ENCODE measurements at regions not wholly inside any gene's neighbourhood (a gene's known extent, or its start where the extent isn't known, plus 50 kb on each side); places are given as distances from the start of the nearest gene placed in this dataset.

GRCh38 chr3:63168179-63168578, 109.9 kb upstream of the SYNPR start:
- TF ChIP-seq, protein P1, sequence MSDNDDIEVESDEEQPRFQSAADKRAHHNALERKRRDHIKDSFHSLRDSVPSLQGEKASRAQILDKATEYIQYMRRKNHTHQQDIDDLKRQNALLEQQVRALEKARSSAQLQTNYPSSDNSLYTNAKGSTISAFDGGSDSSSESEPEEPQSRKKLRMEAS (IDR thresholded peaks at IDR 0.05; ENCODE audit: low read depth, low read length): no peak
- TF ChIP-seq MYC (IDR thresholded peaks at IDR 0.05; ENCODE audit: low read depth, low read length): no peak
- no peak for TF ChIP-seq POLR2A (IDR thresholded peaks at IDR 0.05; ENCODE audit: extremely low read depth, insufficient read length)
- TF ChIP-seq CTCF (IDR thresholded peaks at IDR 0.05; ENCODE audit: low read depth, low read length): no peak
- no peak for DNase-seq (ENCODE audit: low read depth)
- no peak overlapping the region for H3K4me3 ChIP-seq (ENCODE audit: low read depth, low read length)

DNA sequence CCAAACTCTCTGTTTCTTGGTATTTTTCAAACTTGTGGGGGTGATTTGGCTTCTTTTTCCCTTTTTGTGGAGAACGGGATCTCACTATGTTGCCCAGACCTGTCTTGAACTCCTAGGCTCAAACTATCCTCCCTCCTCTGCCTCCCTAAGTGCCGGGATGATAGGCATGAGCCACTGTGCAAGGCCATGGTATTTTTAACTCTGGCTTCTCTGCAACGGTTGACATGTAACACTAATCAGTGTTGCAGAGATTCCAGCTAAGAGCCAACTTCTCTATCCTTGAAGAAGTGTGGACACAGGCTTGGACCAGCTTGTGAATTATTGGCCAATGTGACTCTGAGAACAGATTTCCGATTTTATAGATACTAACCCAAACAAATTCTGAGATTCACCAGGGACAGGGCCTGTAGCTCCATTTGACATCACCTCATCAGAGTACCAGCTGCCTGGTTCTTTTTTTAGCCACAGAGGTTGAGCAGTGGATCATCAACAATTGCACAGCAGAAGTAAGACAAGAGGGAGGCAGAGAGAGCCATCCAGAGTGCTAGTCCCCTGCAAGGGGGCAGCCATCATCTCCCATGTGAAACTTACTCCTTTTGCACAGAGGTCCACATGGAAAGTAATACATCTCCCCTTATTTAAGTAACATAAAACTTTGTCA, 98.1 kb upstream of the SYNPR start:
- no peak for DNase-seq (ENCODE audit: low read depth)
- no peak for TF ChIP-seq MYC (IDR thresholded peaks at IDR 0.05; ENCODE audit: low read depth, low read length)
- no peak for TF ChIP-seq POLR2A (IDR thresholded peaks at IDR 0.05; ENCODE audit: extremely low read depth, insufficient read length)
- no peak for TF ChIP-seq CTCF (IDR thresholded peaks at IDR 0.05; ENCODE audit: low read depth, low read length)
- TF ChIP-seq, protein P1 (IDR thresholded peaks at IDR 0.05; ENCODE audit: low read depth, low read length): no peak

DNA sequence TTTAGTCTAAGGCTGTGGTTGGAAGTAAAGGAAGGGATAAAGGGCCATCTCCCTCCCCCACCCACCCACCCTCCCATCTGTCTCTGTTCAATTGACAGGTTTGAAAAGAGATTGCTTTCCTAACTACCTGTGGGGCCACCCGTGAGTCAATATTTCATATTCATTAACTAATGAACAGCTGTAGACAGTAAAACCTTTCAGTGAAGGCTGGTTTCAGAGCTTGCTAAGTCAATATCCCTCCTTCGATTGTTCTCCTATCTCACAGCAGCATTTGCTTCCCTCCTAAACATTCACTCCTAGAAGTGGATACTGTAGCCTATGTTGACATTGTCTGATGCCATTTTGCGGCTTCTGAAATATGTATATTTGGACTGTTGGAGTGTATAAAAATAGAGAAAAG, 85.9 kb upstream of the SYNPR start:
- no peak overlapping the region for H3K4me3 ChIP-seq (ENCODE audit: low read depth, low read length)
- DNase-seq (ENCODE audit: low read depth): no peak
- no peak for TF ChIP-seq MYC (IDR thresholded peaks at IDR 0.05; ENCODE audit: low read depth, low read length)
- no peak for TF ChIP-seq CTCF (IDR thresholded peaks at IDR 0.05; ENCODE audit: low read depth, low read length)
- TF ChIP-seq, protein P1 (IDR thresholded peaks at IDR 0.05; ENCODE audit: low read depth, low read length): no peak
- no peak for TF ChIP-seq POLR2A (IDR thresholded peaks at IDR 0.05; ENCODE audit: extremely low read depth, insufficient read length)

More for the DNA sequence above, 98.1 kb upstream of the SYNPR start:
- H3K4me3 ChIP-seq (ENCODE audit: low read depth, low read length): no peak overlapping the region

DNA sequence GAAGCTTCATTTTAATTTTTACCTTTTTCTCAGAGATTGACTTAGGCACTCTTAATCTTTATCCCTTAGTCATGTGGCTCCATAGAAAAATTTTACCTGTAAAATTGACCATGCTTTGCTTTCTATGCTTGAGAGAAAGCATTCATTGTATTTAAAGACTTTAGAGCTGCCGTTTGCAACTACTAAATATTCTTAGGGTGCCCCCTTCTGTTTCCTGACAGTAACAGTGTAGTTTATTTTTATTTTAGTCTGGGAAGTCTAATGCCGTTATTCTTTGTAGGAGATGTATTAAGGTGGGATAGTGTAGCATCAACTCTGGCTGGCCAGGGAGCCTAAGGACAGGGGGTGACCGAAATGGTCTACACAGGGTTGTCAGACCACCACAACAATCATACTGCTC, 84.5 kb upstream of the SYNPR start:
- no peak overlapping the region for H3K4me3 ChIP-seq (ENCODE audit: low read depth, low read length)
- peak; percentile 27 for DNase-seq (ENCODE audit: low read depth)
- TF ChIP-seq, protein P1 (IDR thresholded peaks at IDR 0.05; ENCODE audit: low read depth, low read length): no peak
- no peak for TF ChIP-seq POLR2A (IDR thresholded peaks at IDR 0.05; ENCODE audit: extremely low read depth, insufficient read length)
- TF ChIP-seq CTCF (IDR thresholded peaks at IDR 0.05; ENCODE audit: low read depth, low read length): no peak
- no peak for TF ChIP-seq MYC (IDR thresholded peaks at IDR 0.05; ENCODE audit: low read depth, low read length)

DNA sequence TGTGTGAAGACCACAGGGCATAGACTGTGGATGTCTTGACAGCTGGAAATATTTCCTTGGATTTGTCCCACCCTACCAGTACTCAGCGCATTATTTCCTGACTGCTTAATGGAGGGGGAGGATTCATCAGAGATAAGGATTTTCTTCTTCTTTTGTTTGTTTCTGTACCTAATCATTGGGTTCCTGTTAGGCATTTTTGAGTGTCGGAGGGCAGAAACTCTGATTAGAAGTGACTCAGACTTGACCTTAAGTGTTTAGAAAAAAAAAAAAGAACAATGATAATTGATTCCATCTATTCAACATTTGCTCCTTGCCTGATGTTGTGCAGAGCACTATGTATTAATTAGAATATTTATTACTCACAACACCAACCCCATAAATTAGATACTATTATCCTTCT, 78.5 kb upstream of the SYNPR start:
- no peak overlapping the region for H3K4me3 ChIP-seq (ENCODE audit: low read depth, low read length)
- DNase-seq (ENCODE audit: low read depth): no peak
- TF ChIP-seq CTCF (IDR thresholded peaks at IDR 0.05; ENCODE audit: low read depth, low read length): no peak
- TF ChIP-seq MYC (IDR thresholded peaks at IDR 0.05; ENCODE audit: low read depth, low read length): no peak
- TF ChIP-seq, protein P1 (IDR thresholded peaks at IDR 0.05; ENCODE audit: low read depth, low read length): no peak
- no peak for TF ChIP-seq POLR2A (IDR thresholded peaks at IDR 0.05; ENCODE audit: extremely low read depth, insufficient read length)

All from NB4 (cell line).